GM23338 (cell line): ENCODE measurements at regions not wholly inside any gene's neighbourhood (a gene's known extent, or its start where the extent isn't known, plus 50 kb on each side); places are given as distances from the start of the nearest gene placed in this dataset.

Source experiments
- CREB1 ChIP-seq: fragments of 250-450 bp; sonication (Bioruptor Pico); IDR thresholded peaks from 2 replicates; pipeline ENCODE4 v1.5.0; 2020; ENCODE audit warnings: low read depth, mild to moderate bottlenecking, moderate library complexity
- CTCF ChIP-seq, 2 experiments: fragments of 200-600 bp in 1 of 2; sonication (generic) in 1 of 2; conservative IDR thresholded peaks; 2 replicates each; pipeline versions ENCODE4 v1.5.1 to v1.6.1; 2016 to 2017; ENCODE audit warnings: antibody characterized with exemption in 2 of 2, low read depth in 2 of 2, mild to moderate bottlenecking in 2 of 2, moderate library complexity in 1 of 2
- ETS1 ChIP-seq: IDR thresholded peaks from 2 replicates; pipeline ENCODE4 v1.6.1; 2016; ENCODE audit warnings: antibody characterized with exemption
- EZH2 ChIP-seq: fragments of 200-600 bp; sonication (generic); IDR thresholded peaks from one replicate; pipeline ENCODE4 v1.8.0; 2017; ENCODE audit warnings: antibody characterized with exemption, mild to moderate bottlenecking, low read depth; ENCODE audit not compliant: unreplicated experiment
- EZH2phosphoT487 ChIP-seq: fragments of 200-600 bp; sonication (generic); IDR thresholded peaks from one replicate; pipeline ENCODE4 v1.8.1; 2018; ENCODE audit warnings: antibody characterized with exemption; ENCODE audit not compliant: unreplicated experiment
- JUNB ChIP-seq: IDR thresholded peaks from one replicate; pipeline ENCODE4 v1.6.1; 2016; ENCODE audit warnings: antibody characterized with exemption; ENCODE audit not compliant: unreplicated experiment
- NANOG ChIP-seq: IDR thresholded peaks from 2 replicates; pipeline ENCODE4 v1.6.1; 2016; ENCODE audit warnings: antibody characterized with exemption, borderline replicate concordance
- POLR2AphosphoS5 ChIP-seq: IDR thresholded peaks from 2 replicates; pipeline ENCODE4 v1.6.1; 2016; ENCODE audit warnings: antibody characterized with exemption, low read depth
- REST ChIP-seq: IDR thresholded peaks from one replicate; pipeline ENCODE4 v1.6.1; 2018; ENCODE audit warnings: antibody characterized with exemption; ENCODE audit not compliant: unreplicated experiment
- STAT1 ChIP-seq: IDR thresholded peaks from one replicate; pipeline ENCODE4 v1.6.1; 2016; ENCODE audit warnings: antibody characterized with exemption; ENCODE audit not compliant: unreplicated experiment
- ZNF114 ChIP-seq: fragments of 250-450 bp; sonication (Bioruptor Pico); IDR thresholded peaks from 2 replicates; pipeline ENCODE4 v1.5.0; 2020; ENCODE audit warnings: mild to moderate bottlenecking, moderate library complexity
- ZNF331 ChIP-seq: fragments of 250-450 bp; sonication (Bioruptor Pico); IDR thresholded peaks from 2 replicates; pipeline ENCODE4 v1.5.0; 2020; ENCODE audit warnings: low read depth, mild to moderate bottlenecking, moderate library complexity
- ZNF462 ChIP-seq: fragments of 250-450 bp; sonication (Bioruptor Pico); IDR thresholded peaks from 2 replicates; pipeline ENCODE4 v1.5.0; 2020; ENCODE audit warnings: mild to moderate bottlenecking, moderate library complexity

- TF ChIP-seq EZH2 (no peak), POLR2AphosphoS5 (no peak), CTCF (conservative IDR thresholded peaks at IDR 0.05; ENCODE audit: low read depth in 2 of 2) (no peak), EZH2phosphoT487 (no peak), REST (no peak), ZNF114 (no peak), JUNB (no peak), STAT1 (no peak), CREB1 (CRISPR knock-in tag) (no peak), NANOG (no peak), ZNF331 (CRISPR knock-in tag) (no peak), ETS1 (no peak), ZNF462 (no peak)
Measured at GRCh38 chr1:3976821-3977220, 76.7 kb upstream of the C1orf174 start.
